Epithelial cell of proximal tubule (primary cell): ENCODE measurements at regions not wholly inside any gene's neighbourhood (a gene's known extent, or its start where the extent isn't known, plus 50 kb on each side); places are given as distances from the start of the nearest gene placed in this dataset.
"Not testable (repeated sequence)": the region's sequence is repeated elsewhere in the genome, so short reads cannot be mapped to it uniquely, and the experiment has no call there.

ENCODE experiments used
- DNase-seq: peaks from one replicate; pipeline ENCODE4 v3.0.0-alpha.2; 2011; ENCODE audit warnings: low read depth
- H3K4me3 ChIP-seq: 2 replicates; pipeline ENCODE4 v1.5.1; 2011; ENCODE audit warnings: low read depth, mild to moderate bottlenecking, low read length
- TF ChIP-seq, protein P1 (sequence below): conservative IDR thresholded peaks from 2 replicates; pipeline ENCODE4 v1.5.1; 2012; ENCODE audit warnings: low read depth, mild to moderate bottlenecking, low read length

DNA sequence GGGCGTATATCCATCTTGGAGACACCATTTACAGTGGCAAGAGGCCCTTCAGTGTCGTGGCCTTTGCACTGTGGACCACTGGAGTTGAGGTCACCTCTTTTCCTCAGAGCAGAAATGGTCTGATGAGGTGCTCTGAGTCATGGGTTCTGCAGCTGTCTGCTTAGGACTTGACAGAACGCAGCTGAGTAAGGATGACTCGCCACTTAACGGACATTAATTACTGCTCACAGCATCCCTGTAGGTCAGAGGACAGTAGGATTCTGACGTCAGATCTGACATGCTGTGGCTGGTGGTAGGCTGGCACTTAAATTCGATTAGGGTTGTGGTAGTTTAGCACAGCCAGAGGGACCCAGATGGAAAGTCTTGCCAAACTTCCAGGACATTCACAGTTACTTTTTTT is 479.4 kb downstream of the DMAC1 start:
- TF ChIP-seq, protein P1, sequence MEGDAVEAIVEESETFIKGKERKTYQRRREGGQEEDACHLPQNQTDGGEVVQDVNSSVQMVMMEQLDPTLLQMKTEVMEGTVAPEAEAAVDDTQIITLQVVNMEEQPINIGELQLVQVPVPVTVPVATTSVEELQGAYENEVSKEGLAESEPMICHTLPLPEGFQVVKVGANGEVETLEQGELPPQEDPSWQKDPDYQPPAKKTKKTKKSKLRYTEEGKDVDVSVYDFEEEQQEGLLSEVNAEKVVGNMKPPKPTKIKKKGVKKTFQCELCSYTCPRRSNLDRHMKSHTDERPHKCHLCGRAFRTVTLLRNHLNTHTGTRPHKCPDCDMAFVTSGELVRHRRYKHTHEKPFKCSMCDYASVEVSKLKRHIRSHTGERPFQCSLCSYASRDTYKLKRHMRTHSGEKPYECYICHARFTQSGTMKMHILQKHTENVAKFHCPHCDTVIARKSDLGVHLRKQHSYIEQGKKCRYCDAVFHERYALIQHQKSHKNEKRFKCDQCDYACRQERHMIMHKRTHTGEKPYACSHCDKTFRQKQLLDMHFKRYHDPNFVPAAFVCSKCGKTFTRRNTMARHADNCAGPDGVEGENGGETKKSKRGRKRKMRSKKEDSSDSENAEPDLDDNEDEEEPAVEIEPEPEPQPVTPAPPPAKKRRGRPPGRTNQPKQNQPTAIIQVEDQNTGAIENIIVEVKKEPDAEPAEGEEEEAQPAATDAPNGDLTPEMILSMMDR, result no peak
- H3K4me3 ChIP-seq, result no peak overlapping the region
- peak; percentile 78 for DNase-seq

- TF ChIP-seq, protein P1, result no peak
- H3K4me3 ChIP-seq, result no peak overlapping the region
- no peak for DNase-seq
These were observed 480.7 kb downstream of the DMAC1 start for GRCh38 chr9:7318920-7319319.

DNA sequence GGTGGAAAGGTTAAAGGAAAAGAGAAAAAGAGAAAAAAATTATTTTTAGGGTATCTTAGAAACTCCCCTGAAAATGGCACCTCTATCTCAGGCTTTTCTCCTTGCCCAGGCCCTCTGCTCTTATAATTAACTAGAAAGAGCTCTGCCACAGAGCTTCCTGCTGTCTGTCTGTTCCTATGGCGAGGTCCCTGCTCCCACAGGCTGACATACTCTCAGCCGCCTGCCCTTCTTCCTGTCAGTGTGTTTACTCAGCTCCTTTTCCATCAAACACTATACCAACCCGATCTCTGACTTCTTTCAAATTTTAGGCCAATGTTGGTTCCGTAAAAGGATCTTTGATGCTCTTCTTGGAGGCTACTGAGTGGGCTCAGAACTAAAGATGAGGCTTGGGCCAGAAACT is 482.6 kb downstream of the DMAC1 start:
- DNase-seq, result no peak
- TF ChIP-seq, protein P1, result no peak
- H3K4me3 ChIP-seq, result no peak overlapping the region

DNA sequence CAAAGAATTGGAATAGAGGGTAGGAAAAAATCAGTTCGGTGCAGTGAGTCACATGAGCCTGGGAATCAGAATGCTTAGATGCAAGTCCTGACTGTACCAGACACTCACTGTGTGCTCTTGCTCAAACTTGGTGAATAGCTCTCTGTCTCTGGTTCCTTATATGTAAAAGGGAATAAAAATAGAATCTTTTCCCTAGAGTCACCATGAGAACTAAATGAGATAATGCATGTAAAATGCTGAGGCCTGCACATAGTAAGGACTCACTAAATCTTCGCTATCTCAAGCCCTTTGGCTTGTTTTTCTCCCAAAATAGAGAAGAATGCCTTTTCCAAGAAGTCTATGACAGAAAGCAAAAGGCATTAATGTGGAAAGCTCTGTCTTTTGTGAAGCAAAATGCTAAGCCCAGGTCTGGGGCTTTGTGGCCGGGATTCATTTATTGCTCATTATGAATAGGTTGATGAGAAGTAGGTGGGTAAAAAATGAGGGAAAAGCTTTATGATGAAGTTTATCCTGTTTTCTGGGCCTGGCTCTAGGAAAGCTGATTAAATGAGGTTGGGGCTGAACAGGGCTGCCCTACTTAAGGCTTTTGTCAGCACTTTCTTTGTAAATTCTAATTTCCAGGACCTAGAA is 483.3 kb downstream of the DMAC1 start:
- TF ChIP-seq, protein P1, result no peak
- no peak for DNase-seq

GRCh38 chr9:7315746-7316145 is 483.8 kb downstream of the DMAC1 start:
- TF ChIP-seq, protein P1, result no peak
- DNase-seq, result no peak
- H3K4me3 ChIP-seq, result no peak overlapping the region

More for the DNA sequence above, 483.3 kb downstream of the DMAC1 start:
- H3K4me3 ChIP-seq, result no peak overlapping the region

GRCh38 chr9:7315116-7315515 is 484.5 kb downstream of the DMAC1 start:
- H3K4me3 ChIP-seq, result no peak overlapping the region
- TF ChIP-seq, protein P1, result no peak
- DNase-seq, result no peak

GRCh38 chr9:7313389-7313788 is 486.2 kb downstream of the DMAC1 start:
- TF ChIP-seq, protein P1, result no peak
- H3K4me3 ChIP-seq, result no peak overlapping the region
- no peak for DNase-seq

GRCh38 chr9:7309051-7309450 is 490.5 kb downstream of the DMAC1 start:
- H3K4me3 ChIP-seq, DNase-seq: not testable (repeated sequence)
